Dermis blood vessel endothelial cell (primary cell): ENCODE measurements at regions not wholly inside any gene's neighbourhood (a gene's known extent, or its start where the extent isn't known, plus 50 kb on each side); places are given as distances from the start of the nearest gene placed in this dataset.
A peak's percentile ranks its signal among the peaks of the same experiment; 100 is the strongest.

ENCODE experiments used
- DNase-seq: peaks from one replicate; pipeline ENCODE4 v3.0.0; 2010

- peak; percentile 81 for DNase-seq
These were observed 334.8 kb upstream of the CAMK1G start for GRCh38 chr1:209248649-209249279.

- no peak for DNase-seq
These were observed 334.2 kb upstream of the CAMK1G start for GRCh38 chr1:209249280-209249670.

- no peak for DNase-seq
These were observed 333.6 kb upstream of the CAMK1G start for GRCh38 chr1:209249785-209250440.

- DNase-seq = no peak
These were observed 332.5 kb upstream of the CAMK1G start for GRCh38 chr1:209250861-209251636.

- DNase-seq = no peak
These were observed 326.7 kb upstream of the CAMK1G start for GRCh38 chr1:209256766-209257350.

GRCh38 chr1:209257454-209257853 lies 326.1 kb upstream of the CAMK1G start:
- no peak for DNase-seq

- DNase-seq = no peak
These were observed 323.4 kb upstream of the CAMK1G start for GRCh38 chr1:209260136-209260535.

GRCh38 chr1:209262631-209263030 lies 320.9 kb upstream of the CAMK1G start:
- DNase-seq = no peak

- DNase-seq = no peak
These were observed 318.2 kb upstream of the CAMK1G start for GRCh38 chr1:209265301-209265700.

- no peak for DNase-seq
These were observed 316.8 kb upstream of the CAMK1G start for GRCh38 chr1:209266590-209267205.

GRCh38 chr1:209267968-209268367 lies 315.5 kb upstream of the CAMK1G start:
- DNase-seq = no peak

GRCh38 chr1:209268479-209268878 lies 315.0 kb upstream of the CAMK1G start:
- DNase-seq = no peak

- no peak for DNase-seq
These were observed 307.2 kb upstream of the CAMK1G start for GRCh38 chr1:209276321-209276720.

GRCh38 chr1:209277662-209278061 lies 305.9 kb upstream of the CAMK1G start:
- no peak for DNase-seq

- DNase-seq = no peak
These were observed 291.8 kb upstream of the CAMK1G start for GRCh38 chr1:209291715-209292114.

GRCh38 chr1:209302779-209303568 lies 280.5 kb upstream of the CAMK1G start:
- DNase-seq = no peak

GRCh38 chr1:209304166-209304565 lies 279.3 kb upstream of the CAMK1G start:
- no peak for DNase-seq

- DNase-seq = no peak
These were observed 278.1 kb upstream of the CAMK1G start for GRCh38 chr1:209305221-209305954.

GRCh38 chr1:209307846-209308245 lies 275.7 kb upstream of the CAMK1G start:
- DNase-seq = no peak

- no peak for DNase-seq
These were observed 274.3 kb upstream of the CAMK1G start for GRCh38 chr1:209309198-209309597.

- no peak for DNase-seq
These were observed 271.7 kb upstream of the CAMK1G start for GRCh38 chr1:209311770-209312169.
